HG02852 (cell line): ENCODE measurements at regions not wholly inside any gene's neighbourhood (a gene's known extent, or its start where the extent isn't known, plus 50 kb on each side); places are given as distances from the start of the nearest gene placed in this dataset.
"Not testable (repeated sequence)": the region's sequence is repeated elsewhere in the genome, so short reads cannot be mapped to it uniquely, and the experiment has no call there.

Experiments
- ATAC-seq: cut with Tn5 transposase; IDR thresholded peaks from one replicate; pipeline ENCODE4 v1.9.1; 2021; ENCODE audit warnings: mild to moderate bottlenecking, moderate library complexity; ENCODE audit not compliant: unreplicated experiment

GRCh38 chr3:193800138-193801043, 207.4 kb downstream of the OPA1 start:
- no peak for ATAC-seq

- ATAC-seq = no peak
These were observed 208.1 kb downstream of the OPA1 start for GRCh38 chr3:193801097-193801496.

DNA sequence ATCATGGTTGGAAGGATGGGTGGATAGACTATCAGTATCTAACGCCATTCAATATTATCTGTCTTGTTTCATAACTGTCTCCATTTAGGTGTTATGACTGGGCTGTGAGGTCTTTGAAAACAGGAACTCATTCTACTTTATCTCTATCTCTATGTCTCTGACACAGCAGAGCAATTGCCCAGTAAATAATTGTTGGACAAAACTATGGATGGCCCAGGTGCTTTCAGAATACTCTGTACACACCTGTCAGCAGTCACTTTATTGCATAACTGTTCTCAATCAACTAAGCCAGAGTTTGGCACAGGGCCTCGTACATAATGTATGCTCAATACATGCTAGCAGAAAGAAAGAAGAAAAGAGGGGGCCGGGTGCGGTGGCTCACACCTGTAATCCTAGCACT, 210.3 kb downstream of the OPA1 start:
- no peak for ATAC-seq

- ATAC-seq = no peak
These were observed 212.4 kb downstream of the OPA1 start for GRCh38 chr3:193805448-193805847.

DNA sequence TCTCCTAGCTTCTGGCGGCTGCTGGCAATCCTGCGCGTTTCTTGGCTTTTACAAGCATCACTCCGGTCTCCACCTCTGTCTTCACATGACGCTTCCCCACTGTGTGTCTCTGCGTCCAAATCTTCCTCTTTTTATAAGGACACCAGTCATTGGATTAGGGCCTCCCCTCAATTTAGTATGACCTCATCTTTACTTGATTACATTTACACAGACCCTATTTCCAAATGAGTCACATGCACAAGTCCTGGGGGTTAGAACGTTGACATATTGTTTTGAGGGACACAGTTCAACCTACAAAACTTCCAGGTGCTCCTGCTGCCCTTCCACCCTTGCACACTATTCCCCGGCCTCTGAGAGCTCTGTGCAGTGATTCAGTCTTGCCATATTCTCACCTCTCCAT, 215.3 kb downstream of the OPA1 start:
- no peak for ATAC-seq

GRCh38 chr3:193809106-193809505, 216.1 kb downstream of the OPA1 start:
- ATAC-seq = no peak

DNA sequence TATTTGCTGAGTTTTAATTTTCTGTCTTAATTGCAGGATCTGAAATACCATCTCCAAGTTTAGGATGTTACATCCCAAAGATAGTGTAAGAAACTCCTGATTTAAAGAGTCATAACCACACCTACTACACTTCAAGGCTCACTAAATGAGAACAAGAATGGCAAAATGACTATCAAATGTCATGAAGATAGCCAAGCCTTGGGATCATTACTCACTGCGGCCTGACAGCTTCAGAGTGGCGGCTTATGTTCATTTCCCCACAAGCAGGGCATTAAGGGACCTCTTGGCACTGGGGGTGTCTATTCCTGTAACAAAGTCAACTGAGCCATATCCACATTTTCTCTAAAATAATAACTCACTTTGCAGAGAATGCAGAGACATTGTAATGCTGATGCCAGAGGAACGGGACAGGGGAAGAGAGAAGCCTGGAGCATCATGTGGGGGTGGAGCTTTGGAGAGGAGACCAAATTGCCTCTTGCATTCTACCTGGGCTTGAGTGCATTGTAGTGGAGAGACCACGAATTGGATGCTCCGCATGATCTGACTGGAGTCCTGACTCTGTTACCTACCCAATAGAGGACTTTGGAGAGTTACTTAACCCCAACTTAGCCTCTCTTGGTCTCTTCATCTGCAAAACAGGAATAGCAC, 219.2 kb downstream of the OPA1 start:
- ATAC-seq = no peak

DNA sequence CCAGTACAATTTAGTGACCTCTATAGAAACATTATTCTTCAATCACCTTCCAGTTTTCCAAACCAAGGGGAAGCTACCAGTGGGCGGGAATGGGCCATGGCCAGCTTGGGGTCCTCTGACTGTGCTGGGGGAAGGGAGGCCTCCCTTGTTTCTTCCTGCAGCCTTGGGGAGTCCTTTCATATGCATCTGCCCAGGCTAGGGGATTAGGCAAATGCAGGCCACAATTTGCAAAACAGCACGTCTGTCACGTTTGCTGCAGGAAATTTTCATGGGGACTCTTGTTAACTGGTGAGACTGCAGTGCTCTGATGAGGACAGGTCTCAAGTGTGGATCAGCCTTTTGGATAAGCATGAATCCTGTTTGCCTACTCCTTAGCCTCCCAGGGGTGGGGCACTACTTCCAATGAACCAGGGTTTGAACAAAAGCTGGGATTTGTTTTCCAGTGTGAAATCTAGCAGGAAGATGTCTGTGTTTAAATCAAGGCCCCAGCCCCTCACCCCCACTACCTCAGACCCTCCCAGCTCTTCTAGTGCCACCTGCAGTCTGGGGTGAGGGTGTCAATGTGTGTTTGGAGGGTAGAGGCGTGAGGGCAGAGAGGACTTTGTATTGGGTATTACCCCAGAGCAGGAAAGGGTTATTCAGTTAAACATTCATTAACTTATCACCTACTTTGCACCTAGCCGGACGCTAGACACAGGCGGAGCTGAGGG, 219.9 kb downstream of the OPA1 start:
- no peak for ATAC-seq

GRCh38 chr3:193813501-193813830, 220.5 kb downstream of the OPA1 start:
- ATAC-seq = no peak

- ATAC-seq = no peak
These were observed 221.3 kb downstream of the OPA1 start for GRCh38 chr3:193814166-193814892.

- ATAC-seq = no peak
These were observed 222.4 kb downstream of the OPA1 start for GRCh38 chr3:193815246-193816027.

DNA sequence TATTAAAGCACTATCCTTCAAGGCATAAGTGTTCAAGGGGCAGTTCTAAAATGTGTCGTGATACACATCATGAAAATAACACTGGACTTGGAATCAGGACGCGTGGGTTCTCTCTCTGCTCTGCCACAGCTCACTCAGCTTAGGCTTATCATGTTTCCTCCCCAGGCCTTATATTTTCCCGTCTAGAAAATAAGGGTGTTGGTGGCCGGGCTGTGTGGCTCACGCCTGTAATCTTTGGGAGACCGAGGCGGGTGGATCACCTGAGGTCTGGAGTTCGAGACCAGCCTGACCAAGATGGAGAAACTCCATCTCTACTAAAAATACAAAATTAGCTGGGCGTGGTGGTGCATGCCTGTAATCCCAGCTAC, 223.0 kb downstream of the OPA1 start:
- no peak for ATAC-seq

DNA sequence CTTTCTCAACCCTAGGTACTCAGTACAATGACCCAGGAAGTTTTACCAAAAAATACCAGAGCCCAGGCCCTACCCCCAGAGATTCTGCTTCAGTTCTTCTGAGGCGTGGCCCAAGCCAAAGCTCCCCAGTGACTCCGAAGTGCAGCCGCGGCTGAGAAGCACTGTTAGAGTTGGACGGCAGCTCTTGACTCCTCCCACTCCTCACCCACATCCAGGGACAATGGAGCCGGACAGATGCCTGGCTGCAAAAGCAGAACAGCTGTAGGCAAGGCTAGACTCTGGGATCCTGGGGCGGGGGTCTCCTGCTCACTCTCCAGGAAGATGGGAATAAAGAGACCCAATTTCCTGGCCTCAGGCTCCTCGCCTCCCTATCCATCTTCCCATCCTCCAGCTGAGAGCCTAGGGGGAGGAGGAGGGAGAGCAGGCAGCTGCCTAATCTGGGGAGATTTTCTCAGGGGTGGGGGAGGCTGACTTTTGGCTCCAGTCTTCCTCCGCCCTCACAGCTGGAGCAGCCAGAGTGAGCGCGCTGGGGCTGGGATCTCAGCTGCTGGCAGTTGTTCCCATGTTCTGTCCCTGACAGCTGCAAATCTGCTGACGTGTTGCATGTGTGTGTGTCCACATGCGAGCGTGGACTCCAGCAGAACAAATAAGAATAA, 223.8 kb downstream of the OPA1 start:
- no peak for ATAC-seq

- ATAC-seq = no peak
These were observed 226.4 kb downstream of the OPA1 start for GRCh38 chr3:193819117-193820010.

GRCh38 chr3:193821151-193821668, 228.2 kb downstream of the OPA1 start:
- no peak for ATAC-seq

- no peak for ATAC-seq
These were observed 229.6 kb downstream of the OPA1 start for GRCh38 chr3:193822492-193823212.

GRCh38 chr3:193823213-193823605, 230.2 kb downstream of the OPA1 start:
- ATAC-seq = not testable (repeated sequence)

- no peak for ATAC-seq
These were observed 231.4 kb downstream of the OPA1 start for GRCh38 chr3:193824365-193824764.
